H9 (cell line): ENCODE measurements at regions not wholly inside any gene's neighbourhood (a gene's known extent, or its start where the extent isn't known, plus 50 kb on each side); places are given as distances from the start of the nearest gene placed in this dataset.

Experiments used
- DNase-seq: peaks from one replicate; pipeline ENCODE4 v3.0.0-alpha.2; 2017
- H2AFZ ChIP-seq: one replicate; pipeline ENCODE4 v1.6.1; 2013; ENCODE audit warnings: mild to moderate bottlenecking, low read length, control low read depth, moderate library complexity
- H2AK5ac ChIP-seq: 2 replicates; pipeline ENCODE4 v1.6.1; 2013; ENCODE audit warnings: low read length, control low read depth, mixed read lengths; ENCODE audit not compliant: insufficient read length
- H2BK120ac ChIP-seq: one replicate; pipeline ENCODE4 v1.6.1; 2013; ENCODE audit warnings: low read depth, mild to moderate bottlenecking, low read length, control low read depth, inconsistent platforms; ENCODE audit not compliant: poor library complexity, severe bottlenecking
- H2BK12ac ChIP-seq: 2 replicates; pipeline ENCODE4 v1.6.1; 2013; ENCODE audit warnings: low read length, control low read depth, mixed read lengths, low read depth; ENCODE audit not compliant: insufficient read length
- H2BK15ac ChIP-seq: 2 replicates; pipeline ENCODE4 v1.6.1; 2013; ENCODE audit warnings: low read depth, low read length, control low read depth
- H2BK20ac ChIP-seq: one replicate; pipeline ENCODE4 v1.6.1; 2013; ENCODE audit warnings: low read depth, mild to moderate bottlenecking, low read length, control low read depth, inconsistent platforms; ENCODE audit not compliant: poor library complexity, severe bottlenecking
- H2BK5ac ChIP-seq: 2 replicates; pipeline ENCODE4 v1.6.1; 2013; ENCODE audit warnings: low read length, control low read depth, mixed read lengths; ENCODE audit not compliant: insufficient read length
- H3K14ac ChIP-seq: 2 replicates; pipeline ENCODE4 v1.6.1; 2013; ENCODE audit warnings: low read length, control low read depth; ENCODE audit not compliant: insufficient read depth
- H3K18ac ChIP-seq: 2 replicates; pipeline ENCODE4 v1.6.1; 2013; ENCODE audit warnings: low read depth, mild to moderate bottlenecking, mixed read lengths, low read length, control low read depth; ENCODE audit not compliant: insufficient read length
- H3K23ac ChIP-seq: 2 replicates; pipeline ENCODE4 v1.6.1; 2013; ENCODE audit warnings: low read length, control low read depth, mixed read lengths, low read depth; ENCODE audit not compliant: insufficient read length
- H3K23me2 ChIP-seq: 2 replicates; pipeline ENCODE4 v1.6.1; 2013; ENCODE audit warnings: low read depth, mild to moderate bottlenecking, mixed read lengths, low read length, control low read depth; ENCODE audit not compliant: insufficient read length, poor library complexity, severe bottlenecking
- H3K27ac ChIP-seq: 2 replicates; pipeline ENCODE4 v1.5.1; 2013; ENCODE audit warnings: low read length, control low read depth, mixed read lengths, low read depth; ENCODE audit not compliant: insufficient read length
- H3K27me3 ChIP-seq: 2 replicates; pipeline ENCODE4 v1.6.1; 2013; ENCODE audit warnings: low read length, control low read depth, inconsistent platforms; ENCODE audit not compliant: insufficient read depth
- H3K4ac ChIP-seq: 2 replicates; pipeline ENCODE4 v1.6.1; 2013; ENCODE audit warnings: low read depth, mild to moderate bottlenecking, control low read depth, inconsistent platforms, low read length, moderate library complexity
- H3K4me1 ChIP-seq: 2 replicates; pipeline ENCODE4 v1.6.1; 2013; ENCODE audit warnings: low read length, control low read depth, inconsistent platforms; ENCODE audit not compliant: insufficient read depth
- H3K4me2 ChIP-seq: 2 replicates; pipeline ENCODE4 v1.6.1; 2013; ENCODE audit warnings: low read length, control low read depth, mixed read lengths; ENCODE audit not compliant: insufficient read length, insufficient read depth
- H3K56ac ChIP-seq: 2 replicates; pipeline ENCODE4 v1.6.1; 2013; ENCODE audit warnings: low read depth, mild to moderate bottlenecking, mixed read lengths, low read length, control low read depth; ENCODE audit not compliant: insufficient read length
- H3K79me1 ChIP-seq: 2 replicates; pipeline ENCODE4 v1.6.1; 2013; ENCODE audit warnings: low read depth, mild to moderate bottlenecking, moderate library complexity, low read length, control low read depth, inconsistent platforms; ENCODE audit not compliant: insufficient read depth, poor library complexity, severe bottlenecking
- H3K79me2 ChIP-seq: 2 replicates; pipeline ENCODE4 v1.6.1; 2013; ENCODE audit warnings: low read length, control low read depth, inconsistent platforms; ENCODE audit not compliant: insufficient read depth
- H3K9ac ChIP-seq: 2 replicates; pipeline ENCODE4 v1.6.1; 2013; ENCODE audit warnings: low read length, control low read depth, mixed read lengths; ENCODE audit not compliant: insufficient read length; ENCODE audit errors: extremely low read depth
- H3K9me3 ChIP-seq: one replicate; pipeline ENCODE4 v1.6.1; 2013; ENCODE audit warnings: low read depth, low read length, inconsistent platforms; ENCODE audit not compliant: control insufficient read depth
- H3T11ph ChIP-seq: one replicate; pipeline ENCODE4 v1.6.1; 2013; ENCODE audit warnings: mild to moderate bottlenecking, low read length, control low read depth, inconsistent platforms
- H4K20me1 ChIP-seq: one replicate; pipeline ENCODE4 v1.6.1; 2013; ENCODE audit not compliant: control insufficient read depth, insufficient read length, insufficient read depth
- H4K5ac ChIP-seq: 2 replicates; pipeline ENCODE4 v1.6.1; 2013; ENCODE audit warnings: low read depth, mild to moderate bottlenecking, mixed read lengths, low read length, control low read depth; ENCODE audit not compliant: insufficient read length
- H4K8ac ChIP-seq: replicated peaks from 2 replicates; pipeline ENCODE4 v1.6.1; 2013; ENCODE audit warnings: low read length, control low read depth, mixed read lengths, low read depth; ENCODE audit not compliant: insufficient read length
- H4K91ac ChIP-seq: 2 replicates; pipeline ENCODE4 v1.6.1; 2013; ENCODE audit warnings: low read depth, mild to moderate bottlenecking, moderate library complexity, mixed read lengths, low read length, control low read depth; ENCODE audit not compliant: insufficient read length
- H3K27ac Mint-ChIP-seq, 3 experiments: 2 replicates in 2 of 3; 3 replicates in 1 of 3; pipeline ENCODE4 v1.8.0; 2020 to 2021; ENCODE audit warnings: mixed read lengths in 3 of 3, mild to moderate bottlenecking in 1 of 3, moderate library complexity in 1 of 3
- H3K27me3 Mint-ChIP-seq: 2 replicates; pipeline ENCODE4 v1.8.0; 2021; ENCODE audit warnings: low read depth, mild to moderate bottlenecking, moderate library complexity, mixed read lengths
- H3K36me3 Mint-ChIP-seq, 3 experiments: 2 replicates in 2 of 3; 3 replicates in 1 of 3; pipeline ENCODE4 v1.8.0; 2020 to 2021; ENCODE audit warnings: low read depth in 3 of 3, mixed read lengths in 3 of 3; ENCODE audit not compliant: insufficient read depth in 1 of 3
- H3K4me1 Mint-ChIP-seq, 2 experiments: 2 replicates each; pipeline ENCODE4 v1.8.0; 2020; ENCODE audit warnings: mixed read lengths in 2 of 2
- H3K4me3 Mint-ChIP-seq, 2 experiments: 2 replicates in 1 of 2; 3 replicates in 1 of 2; pipeline ENCODE4 v1.8.0; 2020 to 2021; ENCODE audit warnings: mild to moderate bottlenecking in 2 of 2, mixed read lengths in 2 of 2, moderate library complexity in 1 of 2
- H3K9me3 Mint-ChIP-seq, 2 experiments: 2 replicates in 1 of 2; 3 replicates in 1 of 2; pipeline ENCODE4 v1.8.0; 2020; ENCODE audit warnings: mild to moderate bottlenecking in 2 of 2, mixed read lengths in 2 of 2, moderate library complexity in 1 of 2
- WGBS: extraction: QIAGEN DNeasy Blood & Tissue Kit; methylation state at CpG from one replicate; pipeline ENCODE4 v1.1.7; 2013; ENCODE audit warnings: missing lambda C conversion rate, low lambda C conversion rate, mixed read lengths; ENCODE audit not compliant: insufficient read length; ENCODE audit errors: extremely low coverage; 5-methylcytosine and 5-hydroxymethylcytosine counted together
- TF ChIP-seq, protein P1 (sequence below): fragments of 200-600 bp; sonication (generic); conservative IDR thresholded peaks from 3 replicates; pipeline ENCODE4 v1.8.0; 2021; ENCODE audit warnings: antibody characterized with exemption, mild to moderate bottlenecking

DNA sequence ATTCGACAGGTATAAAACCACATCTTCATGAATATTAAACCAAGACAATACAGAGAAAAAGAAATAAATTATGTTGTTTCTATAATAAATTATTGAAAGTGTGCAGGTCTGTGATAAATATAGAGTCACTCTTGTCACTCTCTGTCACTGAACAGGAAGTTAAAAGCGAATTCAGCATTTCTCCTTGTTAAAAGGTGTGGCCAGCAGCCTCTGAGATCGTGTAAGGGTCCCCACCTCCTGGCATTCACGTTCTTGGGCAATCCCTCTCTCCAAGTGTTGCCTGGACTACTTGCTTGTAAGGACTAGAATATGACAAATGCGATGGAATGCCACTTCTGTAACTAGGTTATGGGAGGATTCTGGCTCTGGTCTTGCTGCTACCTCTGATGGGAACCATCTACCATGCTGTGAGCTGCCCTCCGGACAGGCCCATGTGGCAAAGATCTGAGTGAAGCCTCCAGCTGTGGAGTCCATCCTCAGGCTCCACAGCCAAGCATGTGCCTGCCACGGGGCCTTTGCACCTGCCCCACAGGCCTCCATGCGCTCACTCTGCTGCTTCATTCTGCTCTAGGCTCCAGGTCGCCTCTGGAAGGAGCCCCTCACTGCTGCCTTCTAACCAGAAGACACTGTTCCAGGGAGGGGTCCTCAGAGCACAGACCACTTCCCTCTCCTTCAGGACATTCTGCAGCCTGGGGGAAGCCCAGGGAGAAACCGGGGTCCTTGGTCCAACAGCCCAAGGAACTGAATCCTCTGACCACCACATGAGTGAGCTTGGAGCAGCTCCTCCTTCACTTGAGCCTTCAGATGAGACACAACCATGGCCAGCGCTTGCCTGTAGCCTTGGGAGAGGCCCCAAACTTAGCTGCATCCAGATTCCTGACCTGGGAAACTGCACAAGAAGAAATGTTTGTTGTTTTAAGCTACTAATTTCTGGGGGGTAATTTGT lies 202.9 kb upstream of the HDAC4 start:
- Mint-ChIP-seq H3K27ac (no peak overlapping the region; a peak in 1 of 7 replicates), H3K9me3 (no peaks in the 10 kb centered on the region; a peak in 2 of 5 replicates), H3K4me3 (no peak overlapping the region), H3K4me1 (peaks cover 30 to 35% of the 10 kb centered on the region in 2 experiments), H3K27me3 (peaks cover 43% of the 10 kb centered on the region), H3K36me3 (peaks cover 0 to 5% (median 2%) of the 10 kb centered on the region in 3 experiments; a peak in 2 of 7 replicates)
- Histone ChIP-seq H3K27ac (no peak overlapping the region), H2AFZ (no peak overlapping the region), H3K56ac (no peak overlapping the region), H3K23me2 (no peaks in the 10 kb centered on the region), H4K5ac (no peak overlapping the region), H2BK12ac (no peak overlapping the region), H3K23ac (no peak overlapping the region), H3T11ph (no peak overlapping the region), H2BK15ac (no peak overlapping the region), H3K27me3 (no peaks in the 10 kb centered on the region), H2BK120ac (no peak overlapping the region), H3K79me2 (no peaks in the 10 kb centered on the region), H3K4me2 (no peak overlapping the region), H3K9ac (no peak overlapping the region), H3K79me1 (no peaks in the 10 kb centered on the region), H3K4me1 (no peaks in the 10 kb centered on the region), H4K8ac (no peak overlapping the region), H2AK5ac (no peak overlapping the region), H3K9me3 (no peaks in the 10 kb centered on the region), H2BK20ac (no peak overlapping the region), H2BK5ac (no peak overlapping the region), H4K91ac (no peak overlapping the region), H3K18ac (no peak overlapping the region), H4K20me1 (no peaks in the 10 kb centered on the region), H3K14ac (no peak overlapping the region), H3K4ac (no peak overlapping the region)
- no peak for DNase-seq
- TF ChIP-seq, protein P1, sequence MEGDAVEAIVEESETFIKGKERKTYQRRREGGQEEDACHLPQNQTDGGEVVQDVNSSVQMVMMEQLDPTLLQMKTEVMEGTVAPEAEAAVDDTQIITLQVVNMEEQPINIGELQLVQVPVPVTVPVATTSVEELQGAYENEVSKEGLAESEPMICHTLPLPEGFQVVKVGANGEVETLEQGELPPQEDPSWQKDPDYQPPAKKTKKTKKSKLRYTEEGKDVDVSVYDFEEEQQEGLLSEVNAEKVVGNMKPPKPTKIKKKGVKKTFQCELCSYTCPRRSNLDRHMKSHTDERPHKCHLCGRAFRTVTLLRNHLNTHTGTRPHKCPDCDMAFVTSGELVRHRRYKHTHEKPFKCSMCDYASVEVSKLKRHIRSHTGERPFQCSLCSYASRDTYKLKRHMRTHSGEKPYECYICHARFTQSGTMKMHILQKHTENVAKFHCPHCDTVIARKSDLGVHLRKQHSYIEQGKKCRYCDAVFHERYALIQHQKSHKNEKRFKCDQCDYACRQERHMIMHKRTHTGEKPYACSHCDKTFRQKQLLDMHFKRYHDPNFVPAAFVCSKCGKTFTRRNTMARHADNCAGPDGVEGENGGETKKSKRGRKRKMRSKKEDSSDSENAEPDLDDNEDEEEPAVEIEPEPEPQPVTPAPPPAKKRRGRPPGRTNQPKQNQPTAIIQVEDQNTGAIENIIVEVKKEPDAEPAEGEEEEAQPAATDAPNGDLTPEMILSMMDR: no peak
- no CpG with 5 or more reads among the region's 11 CpGs for WGBS
